ENCODE measurements at regions not wholly inside any gene's neighbourhood (a gene's known extent, or its start where the extent isn't known, plus 50 kb on each side); places are given as distances from the start of the nearest gene placed in this dataset.

DNA sequence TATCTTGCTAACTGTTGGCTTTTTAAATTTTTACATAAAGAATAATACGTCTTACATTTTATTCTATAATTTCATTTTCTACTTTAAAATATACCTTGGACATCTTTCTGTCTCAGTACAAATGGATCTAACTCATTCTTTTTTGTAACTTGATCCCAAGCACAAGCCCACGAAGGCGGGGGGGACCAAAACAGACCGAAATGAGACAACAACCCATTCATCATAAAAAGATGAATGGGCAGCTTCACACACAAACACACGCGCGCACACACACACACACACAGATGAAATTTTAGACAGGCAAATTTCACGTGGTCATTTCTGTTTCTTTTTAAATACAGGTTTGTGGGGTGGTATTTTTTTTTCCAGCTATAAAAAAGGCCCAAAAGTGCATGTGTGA lies 271.3 kb upstream of the TOPAZ1 start:
- no peak for TF ChIP-seq POLR2A (IDR thresholded peaks at IDR 0.05; ENCODE audit: low read length)
- no peak for TF ChIP-seq GATA1 (IDR thresholded peaks at IDR 0.05; ENCODE audit: low read depth, low read length)
